H1 (cell line): ENCODE measurements at regions not wholly inside any gene's neighbourhood (a gene's known extent, or its start where the extent isn't known, plus 50 kb on each side); places are given as distances from the start of the nearest gene placed in this dataset.

Experiments
- CEBPB ChIP-seq: IDR thresholded peaks from 2 replicates; pipeline ENCODE4 v1.6.1; 2012; ENCODE audit warnings: low read depth, low read length
- CHD2 ChIP-seq: IDR thresholded peaks from 2 replicates; pipeline ENCODE4 v1.6.1; 2012; ENCODE audit warnings: low read length, improper control_type of control experiment
- NANOG ChIP-seq: IDR thresholded peaks from 2 replicates; pipeline ENCODE4 v1.6.1; 2011; ENCODE audit warnings: low read length, low read depth, mild to moderate bottlenecking, inconsistent platforms; ENCODE audit not compliant: insufficient read depth, poor library complexity, severe bottlenecking
- SAP30 ChIP-seq: fragments of 300-600 bp; sonication (generic); IDR thresholded peaks from 2 replicates; pipeline ENCODE4 v1.7.1; 2012; ENCODE audit warnings: low read length, moderate library complexity, mild to moderate bottlenecking, inconsistent platforms; ENCODE audit not compliant: insufficient read depth, insufficient replicate concordance
- SP4 ChIP-seq: IDR thresholded peaks from 2 replicates; pipeline ENCODE4 v1.6.1; 2012; ENCODE audit warnings: low read length, inconsistent platforms

DNA sequence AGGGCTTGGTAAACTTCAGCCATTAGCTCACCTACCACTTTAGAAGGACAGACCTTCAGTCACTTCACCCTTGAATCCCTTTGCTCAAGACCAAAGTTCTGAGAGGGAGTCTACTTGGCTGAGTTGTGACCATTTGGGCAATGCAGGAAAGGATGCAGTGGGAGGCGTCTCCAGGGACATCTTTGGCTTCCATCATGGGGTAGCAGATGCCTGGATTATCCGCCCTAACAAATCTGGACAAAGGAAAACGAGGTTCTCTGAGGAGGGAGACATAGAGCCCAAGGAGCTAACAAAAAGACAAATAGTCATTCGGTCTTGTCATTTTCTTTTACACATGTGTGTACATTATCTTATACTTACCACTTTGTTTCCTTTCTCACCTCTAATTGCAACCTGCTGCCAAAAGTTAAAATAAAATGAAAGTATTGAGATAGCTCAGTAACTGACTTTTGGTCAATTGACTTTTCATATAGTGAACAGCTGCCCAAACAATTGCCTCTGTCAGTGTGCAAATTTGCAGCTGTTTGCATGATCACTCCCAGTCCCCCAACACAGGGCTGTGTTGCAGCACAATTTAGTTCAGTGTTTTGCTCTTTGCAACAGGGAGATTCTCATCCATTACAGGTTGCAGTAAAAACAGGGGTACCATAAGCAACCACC is 108.9 kb upstream of the EEF2KMT start (continued):
- TF ChIP-seq CEBPB: no peak
- no peak for TF ChIP-seq CHD2
- no peak for TF ChIP-seq SAP30
- no peak for TF ChIP-seq NANOG
- TF ChIP-seq SP4: no peak
- TF ChIP-seq, all 59 proteins: peak for 0
